Subcutaneous abdominal adipose tissue (tissue), 5 donors: ENCODE measurements at regions not wholly inside any gene's neighbourhood (a gene's known extent, or its start where the extent isn't known, plus 50 kb on each side); places are given as distances from the start of the nearest gene placed in this dataset.
"Not testable (repeated sequence)": the region's sequence is repeated elsewhere in the genome, so short reads cannot be mapped to it uniquely, and the experiment has no call there.

Source experiments
- H3K27ac ChIP-seq: one replicate; pipeline ENCODE4 v1.7.0; 2013; ENCODE audit warnings: low read depth, mild to moderate bottlenecking, inconsistent platforms, low read length, moderate library complexity
- H3K27me3 ChIP-seq, 5 donors: one replicate each; pipeline ENCODE4 v1.7.0; 2013; ENCODE audit warnings: low read length in 5 of 5, inconsistent platforms in 1 of 5; ENCODE audit not compliant: control insufficient read depth in 5 of 5, insufficient read depth in 4 of 5
- H3K36me3 ChIP-seq, 5 donors: one replicate each; pipeline ENCODE4 v1.7.0; 2013; ENCODE audit warnings: low read length in 5 of 5; ENCODE audit not compliant: control insufficient read depth in 5 of 5, insufficient read depth in 5 of 5
- H3K4me1 ChIP-seq, 5 donors: one replicate each; pipeline ENCODE4 v1.7.0; 2013; ENCODE audit warnings: low read length in 5 of 5, mild to moderate bottlenecking in 3 of 5, moderate library complexity in 1 of 5; ENCODE audit not compliant: control insufficient read depth in 5 of 5, insufficient read depth in 5 of 5
- H3K4me3 ChIP-seq, 5 donors: one replicate each; pipeline ENCODE4 v1.7.0; 2013; ENCODE audit warnings: low read length in 5 of 5, low read depth in 1 of 5
- H3K9ac ChIP-seq, 5 donors: one replicate each; pipeline ENCODE4 v1.7.0; 2013; ENCODE audit warnings: low read length in 5 of 5, mild to moderate bottlenecking in 4 of 5, moderate library complexity in 3 of 5
- H3K9me3 ChIP-seq, 5 donors: one replicate each; pipeline ENCODE4 v1.7.0; 2013; ENCODE audit warnings: low read length in 5 of 5; ENCODE audit not compliant: control insufficient read depth in 5 of 5
- donor health status: healthy.
- donor health status: healthy.
- donor health status: healthy.
- donor health status: healthy.
- donor health status: healthy.

DNA sequence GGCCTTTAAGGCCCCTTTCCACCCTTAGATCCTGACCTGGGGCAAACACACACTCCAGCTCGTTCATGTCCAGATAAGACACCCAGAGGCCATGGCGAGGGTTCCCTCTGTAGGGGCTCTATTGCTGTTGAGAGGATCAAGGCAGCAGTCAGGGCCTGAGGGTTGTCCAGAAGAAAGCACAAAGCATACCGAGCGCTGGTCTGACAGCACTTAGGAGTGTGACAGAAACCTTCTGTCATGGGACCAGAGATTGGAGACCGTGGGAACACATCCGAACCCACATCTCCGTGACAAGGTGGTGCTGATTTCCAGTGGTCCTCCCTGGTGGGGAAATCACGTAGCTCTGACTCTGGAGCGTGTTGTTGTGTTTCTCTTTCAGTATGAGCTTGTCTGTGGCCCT, 69.8 kb upstream of the ALDH3B2 start:
- H3K27me3 ChIP-seq, H3K36me3 ChIP-seq, H3K9ac ChIP-seq, H3K4me3 ChIP-seq, H3K4me1 ChIP-seq, H3K27ac ChIP-seq, H3K9me3 ChIP-seq: not testable (repeated sequence)

DNA sequence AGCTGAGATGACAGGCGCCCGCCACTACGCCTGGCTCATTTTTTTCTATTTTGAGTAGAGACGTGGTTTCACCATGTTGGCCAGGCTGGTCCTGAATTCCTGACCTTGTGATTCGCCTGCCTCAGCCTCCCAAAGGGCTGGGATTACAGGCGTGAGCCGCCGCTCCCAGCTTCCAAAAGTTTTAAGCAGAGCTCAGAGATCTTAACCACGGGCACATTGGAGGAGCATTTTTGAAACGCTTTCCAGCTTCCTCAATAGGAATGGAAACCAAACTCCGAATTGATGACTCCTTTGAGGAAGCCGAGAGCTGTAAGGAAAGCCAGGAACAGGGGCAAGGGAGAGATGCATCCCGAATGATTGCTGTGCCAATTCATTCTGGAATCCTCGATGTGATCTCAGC, 63.8 kb upstream of the ALDH3B2 start:
- not testable (repeated sequence) for H3K4me3 ChIP-seq, H3K9ac ChIP-seq, H3K36me3 ChIP-seq, H3K4me1 ChIP-seq, H3K9me3 ChIP-seq, H3K27me3 ChIP-seq, H3K27ac ChIP-seq

DNA sequence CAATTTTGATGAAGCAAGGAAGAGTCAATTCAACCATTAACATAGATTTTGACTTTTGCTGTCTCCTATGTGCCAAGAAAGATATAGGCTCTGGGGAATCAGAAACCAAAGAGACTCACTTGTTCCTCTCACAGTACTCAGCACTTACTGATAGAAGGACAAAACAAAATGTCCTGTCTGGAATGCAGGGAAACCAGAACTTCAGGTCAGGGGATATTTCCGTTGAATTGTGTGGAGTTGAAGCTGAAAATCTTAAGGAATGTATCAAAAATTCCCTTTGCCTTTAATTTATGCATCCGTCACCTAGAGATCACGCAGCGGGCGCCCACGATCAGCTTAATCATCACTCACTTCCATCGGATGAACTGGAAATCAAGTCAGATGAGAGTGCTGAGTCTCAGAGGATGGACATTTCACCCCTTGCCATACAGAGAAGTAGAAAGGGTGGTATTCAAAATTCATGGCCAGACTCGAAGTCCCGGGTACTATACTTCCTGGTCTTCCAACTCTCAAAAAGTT, 63.2 kb upstream of the ALDH3B2 start:
- H3K4me3 ChIP-seq, H3K36me3 ChIP-seq, H3K4me1 ChIP-seq, H3K9ac ChIP-seq, H3K27ac ChIP-seq, H3K9me3 ChIP-seq, H3K27me3 ChIP-seq: not testable (repeated sequence)

DNA sequence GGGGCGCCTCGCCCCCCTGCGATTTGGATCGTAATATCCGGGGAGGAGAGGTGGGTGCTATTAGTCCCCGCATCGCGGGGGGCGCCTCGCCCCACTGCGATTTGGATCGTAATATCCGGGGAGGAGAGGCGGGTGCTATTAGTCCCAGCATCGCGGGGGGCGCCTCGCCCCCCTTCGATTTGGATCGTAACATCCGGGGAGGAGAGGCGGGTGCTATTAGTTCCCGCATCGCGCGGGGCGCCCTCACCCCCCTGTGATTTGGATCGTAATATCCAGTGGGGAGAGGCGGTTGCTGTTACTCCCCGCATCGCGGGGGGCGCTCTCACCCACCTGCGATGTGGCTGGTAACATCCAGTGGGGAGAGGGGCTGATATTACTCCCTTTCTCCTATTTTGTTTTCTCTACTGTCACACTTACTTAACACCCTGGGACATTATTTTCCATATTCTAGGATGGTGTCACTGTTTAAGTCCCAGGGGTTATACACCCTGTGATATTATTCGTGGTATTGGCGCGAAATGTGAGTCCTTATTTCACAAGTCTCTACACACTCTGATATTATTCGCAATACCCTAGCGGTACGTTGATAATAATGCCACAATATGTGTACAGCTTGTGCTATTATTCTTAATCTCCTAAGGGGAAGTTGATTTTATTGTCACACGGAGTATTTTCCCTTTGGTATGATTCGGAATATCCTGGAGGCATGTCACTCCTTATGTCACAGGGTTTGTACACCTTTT, 57.8 kb upstream of the ALDH3B2 start:
- Histone ChIP-seq H3K27ac (no peak overlapping the region), H3K4me1 (peaks cover 0 to 4% (median 3%) of the 10 kb centered on the region in 5 donors), H3K4me3 (no peak overlapping the region), H3K9ac (no peak overlapping the region), H3K36me3 (no peaks in the 10 kb centered on the region), H3K9me3 (no peaks in the 10 kb centered on the region), H3K27me3 (peaks cover 0 to 7% (median 4%) of the 10 kb centered on the region in 5 donors)

DNA sequence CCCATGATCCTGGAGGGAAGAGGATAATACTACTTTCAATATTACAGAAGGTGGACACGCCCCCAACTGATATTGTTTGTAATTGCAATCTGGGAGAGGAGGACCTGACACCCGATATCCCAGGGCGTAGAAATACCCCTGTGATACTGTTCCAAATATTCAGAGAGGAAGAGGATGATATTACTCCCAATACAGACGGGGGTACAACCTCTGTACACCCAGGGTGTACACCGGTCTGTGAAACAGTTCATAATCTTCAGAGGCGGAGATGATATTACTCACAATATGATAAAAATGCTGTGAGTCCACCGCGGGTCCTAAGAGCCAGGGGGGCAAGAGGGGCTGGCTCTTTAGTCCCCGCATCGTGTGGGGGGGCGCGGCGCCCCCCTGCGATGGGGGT, 57.2 kb upstream of the ALDH3B2 start:
- Histone ChIP-seq H3K4me1 (peaks cover 0 to 4% (median 3%) of the 10 kb centered on the region in 5 donors), H3K9ac (no peak overlapping the region), H3K9me3 (no peaks in the 10 kb centered on the region), H3K27me3 (peaks cover 0 to 7% (median 4%) of the 10 kb centered on the region in 5 donors), H3K36me3 (no peaks in the 10 kb centered on the region), H3K27ac (no peak overlapping the region), H3K4me3 (no peak overlapping the region)

DNA sequence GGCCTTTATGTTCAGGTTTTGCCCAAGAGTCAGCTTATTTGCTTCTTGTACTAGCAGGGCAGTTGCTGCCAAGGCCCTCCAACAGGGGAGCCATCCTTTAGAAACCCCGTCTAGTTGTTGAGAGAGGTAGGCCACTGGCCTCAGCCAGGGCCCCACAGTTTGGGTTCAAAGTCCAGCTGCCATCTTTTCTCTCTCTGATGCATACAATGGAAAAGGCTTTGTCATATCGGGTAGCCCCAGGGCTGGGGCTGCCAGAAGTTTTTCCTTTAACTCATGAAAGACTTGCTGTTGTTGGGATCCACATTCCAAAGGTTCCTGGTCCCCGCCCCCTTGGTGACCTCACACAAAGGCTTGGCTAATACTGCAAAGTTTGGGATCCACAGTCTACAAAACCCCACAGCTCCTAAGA, 53.7 kb upstream of the ALDH3B2 start:
- H3K9me3 ChIP-seq, H3K4me3 ChIP-seq, H3K4me1 ChIP-seq, H3K36me3 ChIP-seq, H3K27ac ChIP-seq, H3K9ac ChIP-seq: not testable (repeated sequence)
- peaks cover 0 to 12% (median 4%) of the 10 kb centered on the region in 5 donors for H3K27me3 ChIP-seq

DNA sequence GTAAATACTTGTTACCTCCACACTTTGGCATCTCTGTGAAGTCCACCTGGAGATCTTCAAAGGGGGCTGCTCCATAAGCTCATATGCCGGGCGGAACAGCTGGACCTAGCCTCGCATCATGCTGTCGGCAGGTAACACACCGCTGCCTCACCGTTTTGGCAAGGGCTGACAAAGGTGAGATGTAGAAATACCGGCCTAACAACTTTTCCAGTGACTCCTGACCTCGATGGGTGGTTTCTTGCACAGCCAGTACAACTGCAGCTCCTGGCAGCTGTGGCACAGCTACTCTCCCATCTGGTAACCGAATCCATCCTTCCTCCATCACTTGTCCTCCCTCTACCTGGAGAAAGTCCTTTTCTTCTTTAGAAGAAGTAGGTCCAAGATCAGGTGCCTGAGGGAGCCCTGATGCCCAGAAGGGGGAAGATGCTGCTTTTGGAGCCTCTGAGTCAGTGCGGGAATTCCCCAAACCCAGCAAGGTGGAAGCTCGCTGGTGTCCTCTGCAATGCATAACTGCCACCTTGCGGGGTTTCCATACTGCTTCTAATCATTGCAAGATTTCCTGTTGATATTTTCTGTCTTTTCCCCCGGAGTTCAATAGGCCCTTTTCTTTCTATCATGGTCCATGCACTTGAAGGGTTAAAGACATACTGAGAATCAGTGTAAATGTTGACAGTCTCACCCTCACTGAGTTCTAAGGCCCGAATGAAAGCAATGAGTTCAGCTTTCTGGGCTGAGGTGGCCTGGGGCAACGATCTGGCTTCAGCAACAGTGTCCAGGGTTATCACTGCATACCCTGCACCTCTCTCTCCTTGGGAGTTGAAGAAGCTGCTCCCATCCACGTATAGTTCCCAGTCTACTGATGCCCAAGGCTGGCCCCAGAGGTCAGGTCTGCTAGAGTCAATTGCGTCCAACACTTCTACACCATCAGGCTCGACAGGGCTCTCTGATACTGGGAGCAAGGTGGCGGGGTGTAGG, 52.9 kb upstream of the ALDH3B2 start:
- not testable (repeated sequence) for H3K4me3 ChIP-seq, H3K27ac ChIP-seq, H3K9me3 ChIP-seq, H3K9ac ChIP-seq, H3K4me1 ChIP-seq, H3K36me3 ChIP-seq
- H3K27me3 ChIP-seq, result peaks cover 0 to 12% (median 3%) of the 10 kb centered on the region in 5 donors
